Right atrium auricular region (tissue), 2 donors: ENCODE measurements at regions not wholly inside any gene's neighbourhood (a gene's known extent, or its start where the extent isn't known, plus 50 kb on each side); places are given as distances from the start of the nearest gene placed in this dataset.
"Not testable (repeated sequence)": the region's sequence is repeated elsewhere in the genome, so short reads cannot be mapped to it uniquely, and the experiment has no call there.

Experiments
- DNase-seq: peaks from one replicate; pipeline ENCODE4 v3.0.0-alpha.2; 2019; ENCODE audit warnings: low spot score
- H3K27ac ChIP-seq, 2 donors: fragments of 200-600 bp; sonication (generic); 1 replicate in 1 of 2; 2 replicates in 1 of 2; pipeline ENCODE4 v1.5.1; 2016 to 2019
- H3K27me3 ChIP-seq, 2 donors: fragments of 200-600 bp; sonication (generic); one replicate each; pipeline versions ENCODE4 v1.5.1 to v1.6.0; 2017 to 2019
- H3K36me3 ChIP-seq: fragments of 200-600 bp; sonication (generic); one replicate; pipeline ENCODE4 v1.5.1; 2016
- H3K4me1 ChIP-seq, 2 donors: fragments of 200-600 bp; sonication (generic); one replicate each; pipeline versions ENCODE4 v1.5.1 to v1.6.0; 2017 to 2019
- H3K4me3 ChIP-seq, 2 donors: fragments of 200-600 bp; sonication (generic); 1 replicate in 1 of 2; 2 replicates in 1 of 2; pipeline ENCODE4 v1.5.1; 2017 to 2019; ENCODE audit warnings: mild to moderate bottlenecking in 1 of 2, moderate library complexity in 1 of 2
- H3K9me3 ChIP-seq, 2 donors: fragments of 200-600 bp; sonication (generic); one replicate each; pipeline ENCODE4 v1.5.1; 2019
- CTCF ChIP-seq, 2 donors: fragments of 200-600 bp; sonication (generic); IDR thresholded peaks; one replicate each; pipeline ENCODE4 v1.5.1; 2019; ENCODE audit warnings: antibody characterized with exemption in 2 of 2

GRCh38 chr5:154652746-154653417 lies 102.3 kb upstream of the LARP1 start:
- H3K27ac ChIP-seq, result no peak overlapping the region
- no peak for DNase-seq

GRCh38 chr5:154651795-154652194 lies 103.4 kb upstream of the LARP1 start:
- not testable (repeated sequence) for H3K9me3 ChIP-seq, H3K4me3 ChIP-seq, H3K27me3 ChIP-seq, DNase-seq, H3K36me3 ChIP-seq, H3K27ac ChIP-seq
- H3K4me1 ChIP-seq, result peaks cover 0 to 28% of the 10 kb centered on the region in 2 donors

More at GRCh38 chr5:154652746-154653417, 102.3 kb upstream of the LARP1 start:
- no peaks in the 10 kb centered on the region for H3K36me3 ChIP-seq
- no peak overlapping the region for H3K4me3 ChIP-seq
- no peaks in the 10 kb centered on the region for H3K27me3 ChIP-seq
- TF ChIP-seq CTCF (IDR thresholded peaks at IDR 0.05), result no peak
- peaks cover 0 to 19% of the 10 kb centered on the region in 2 donors for H3K4me1 ChIP-seq
- no peaks in the 10 kb centered on the region for H3K9me3 ChIP-seq

DNA sequence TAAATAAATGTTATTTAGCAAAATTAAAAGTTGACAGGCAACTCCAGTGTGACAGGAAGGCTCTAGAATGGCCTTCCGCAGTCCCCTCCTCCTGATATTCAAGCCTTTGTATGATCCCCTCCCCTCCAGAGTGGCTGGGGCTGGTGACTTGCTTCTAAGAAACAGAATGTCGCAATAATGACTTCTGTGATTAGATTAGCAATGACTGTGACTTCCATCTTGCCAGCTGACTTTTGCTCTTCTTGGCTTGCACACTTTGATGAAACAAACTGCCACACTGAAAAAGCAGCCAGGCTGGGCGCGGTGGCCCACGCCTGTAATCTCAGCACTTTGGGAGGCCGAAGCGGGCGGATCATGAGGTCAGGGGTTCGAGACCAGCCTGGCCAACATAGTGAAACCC lies 106.5 kb upstream of the LARP1 start:
- Histone ChIP-seq H3K27ac (no peak overlapping the region), H3K27me3 (no peaks in the 10 kb centered on the region), H3K36me3 (no peaks in the 10 kb centered on the region), H3K4me3 (no peak overlapping the region), H3K4me1 (peaks cover 0 to 12% of the 10 kb centered on the region in 2 donors), H3K9me3 (no peaks in the 10 kb centered on the region)
- peak; percentile 76 for DNase-seq
- TF ChIP-seq CTCF (IDR thresholded peaks at IDR 0.05), result no peak

GRCh38 chr5:154648229-154648628 lies 106.9 kb upstream of the LARP1 start:
- no peaks in the 10 kb centered on the region for H3K27me3 ChIP-seq
- peaks cover 0 to 9% of the 10 kb centered on the region in 2 donors for H3K4me1 ChIP-seq
- no peaks in the 10 kb centered on the region for H3K36me3 ChIP-seq
- TF ChIP-seq CTCF (IDR thresholded peaks at IDR 0.05), result no peak
- H3K9me3 ChIP-seq, result no peaks in the 10 kb centered on the region
- H3K27ac ChIP-seq, result no peak overlapping the region
- no peak overlapping the region for H3K4me3 ChIP-seq
- DNase-seq, result no peak

DNA sequence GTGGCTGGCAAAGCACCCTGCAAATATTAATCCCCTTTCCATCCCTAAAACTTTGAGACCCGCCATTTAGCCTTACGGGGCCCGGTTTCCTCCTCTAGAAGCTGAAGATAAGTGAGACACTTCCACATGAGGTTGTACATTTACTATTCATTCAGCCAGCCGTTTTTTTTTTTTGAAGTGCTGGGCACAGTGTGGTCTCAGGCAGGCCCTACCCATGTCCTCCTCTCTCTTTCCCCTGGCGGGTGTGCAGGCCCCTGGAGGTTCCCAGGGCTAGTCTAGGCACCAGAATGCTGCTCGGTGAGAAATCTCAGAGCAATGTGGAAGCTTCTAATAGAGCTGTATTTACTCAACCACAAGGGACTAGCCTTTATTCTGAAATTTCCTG lies 107.4 kb upstream of the LARP1 start:
- Histone ChIP-seq H3K27ac (no peak overlapping the region), H3K4me1 (peaks cover 0 to 9% of the 10 kb centered on the region in 2 donors), H3K27me3 (no peaks in the 10 kb centered on the region), H3K4me3 (peak overlapping the region in 1 of 2 donors; percentile 34), H3K36me3 (no peaks in the 10 kb centered on the region), H3K9me3 (no peaks in the 10 kb centered on the region)
- DNase-seq, result no peak
- no peak for TF ChIP-seq CTCF (IDR thresholded peaks at IDR 0.05)

GRCh38 chr5:154647114-154647760 lies 107.9 kb upstream of the LARP1 start:
- Histone ChIP-seq H3K4me1 (peaks cover 0 to 9% of the 10 kb centered on the region in 2 donors), H3K9me3 (no peaks in the 10 kb centered on the region), H3K4me3 (peak overlapping the region; percentile 20 to 34), H3K27ac (no peak overlapping the region), H3K27me3 (no peaks in the 10 kb centered on the region), H3K36me3 (no peaks in the 10 kb centered on the region)
- peak; percentile 63 for DNase-seq
- no peak for TF ChIP-seq CTCF (IDR thresholded peaks at IDR 0.05)
